DOHH2 (cell line): ENCODE measurements at regions not wholly inside any gene's neighbourhood (a gene's known extent, or its start where the extent isn't known, plus 50 kb on each side); places are given as distances from the start of the nearest gene placed in this dataset.
"Not testable (repeated sequence)": the region's sequence is repeated elsewhere in the genome, so short reads cannot be mapped to it uniquely, and the experiment has no call there.

Experiments
- H3F3A ChIP-seq: fragments of 200-600 bp; sonication (generic), shearing (Covaris generic); 2 replicates; pipeline ENCODE4 v1.6.0; 2016; ENCODE audit warnings: antibody characterized with exemption, mild to moderate bottlenecking; ENCODE audit not compliant: control insufficient read depth, insufficient read depth
- H3K27ac ChIP-seq: fragments of 200-600 bp; sonication (generic); 2 replicates; pipeline ENCODE4 v1.5.1; 2014; ENCODE audit warnings: low read depth, mild to moderate bottlenecking, low read length, moderate library complexity
- H3K27me3 ChIP-seq: fragments of 200-600 bp; sonication (generic); 2 replicates; pipeline ENCODE4 v1.6.1; 2014; ENCODE audit warnings: mild to moderate bottlenecking, low read length, mixed read lengths; ENCODE audit not compliant: control insufficient read depth
- H3K36me3 ChIP-seq: fragments of 200-600 bp; sonication (generic); 2 replicates; pipeline ENCODE4 v1.6.1; 2014; ENCODE audit warnings: mild to moderate bottlenecking, low read length, moderate library complexity, mixed read lengths; ENCODE audit not compliant: control insufficient read depth
- H3K4me1 ChIP-seq: fragments of 200-600 bp; sonication (generic); 2 replicates; pipeline ENCODE4 v1.6.1; 2014; ENCODE audit warnings: mild to moderate bottlenecking, low read length, mixed read lengths; ENCODE audit not compliant: control insufficient read depth
- H3K4me2 ChIP-seq: fragments of 200-600 bp; sonication (generic); 2 replicates; pipeline ENCODE4 v1.6.0; 2014; ENCODE audit warnings: mild to moderate bottlenecking, low read length, moderate library complexity
- H3K4me3 ChIP-seq: fragments of 200-600 bp; sonication (generic); 2 replicates; pipeline ENCODE4 v1.5.1; 2014; ENCODE audit warnings: mild to moderate bottlenecking, low read length, mixed read lengths
- H3K79me2 ChIP-seq: fragments of 200-600 bp; sonication (generic); 2 replicates; pipeline ENCODE4 v1.6.1; 2014; ENCODE audit warnings: mild to moderate bottlenecking, low read length, mixed read lengths; ENCODE audit not compliant: control insufficient read depth
- H3K9me2 ChIP-seq: fragments of 200-600 bp; sonication (generic); replicated peaks from 2 replicates; pipeline ENCODE4 v1.6.1; 2014; ENCODE audit warnings: mild to moderate bottlenecking, low read length, mixed read lengths; ENCODE audit not compliant: control insufficient read depth
- H3K9me3 ChIP-seq: fragments of 200-600 bp; sonication (generic); 2 replicates; pipeline ENCODE4 v1.6.1; 2014; ENCODE audit warnings: antibody characterized with exemption, low read length, mixed read lengths; ENCODE audit not compliant: control insufficient read depth, insufficient read depth
- H4K20me1 ChIP-seq: fragments of 200-600 bp; sonication (generic); 2 replicates; pipeline ENCODE4 v1.6.0; 2014; ENCODE audit warnings: low read depth, mild to moderate bottlenecking, antibody characterized with exemption, low read length, moderate library complexity; ENCODE audit not compliant: control insufficient read depth, insufficient read depth
- EZH2phosphoT487 ChIP-seq: fragments of 200-600 bp; sonication (generic); IDR thresholded peaks from 2 replicates; pipeline ENCODE4 v1.6.1; 2017; ENCODE audit warnings: borderline replicate concordance, mild to moderate bottlenecking, antibody characterized with exemption, low read length, moderate library complexity, mixed read lengths
- TF ChIP-seq, protein P1 (sequence below): fragments of 200-600 bp; sonication (generic); IDR thresholded peaks from one replicate; pipeline ENCODE4 v1.5.1; 2014; ENCODE audit warnings: antibody characterized with exemption, mild to moderate bottlenecking, low read depth, low read length; ENCODE audit not compliant: poor library complexity, severe bottlenecking

DNA sequence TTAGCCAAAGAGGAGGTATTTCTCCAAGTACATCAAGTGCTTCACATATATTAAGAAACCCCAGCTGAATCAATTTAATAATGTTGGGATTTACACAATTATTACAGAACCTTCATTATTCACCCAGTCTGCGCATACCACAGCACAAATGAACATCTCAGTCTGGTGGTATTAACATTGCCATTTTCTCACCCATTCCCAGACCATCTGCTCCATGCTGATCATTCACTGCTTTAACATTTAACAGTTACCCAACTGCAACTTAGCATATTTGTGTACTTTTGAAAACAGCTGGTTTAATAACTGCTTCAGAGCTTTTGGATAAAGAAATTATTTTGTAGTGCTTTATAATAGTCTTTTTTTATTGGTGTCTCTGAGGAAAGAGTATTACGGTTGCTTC lies 1072.1 kb downstream of the NXPH1 start:
- Histone ChIP-seq H3K9me2 (no peaks in the 10 kb centered on the region), H3K4me3 (no peak overlapping the region), H3K27me3 (no peaks in the 10 kb centered on the region), H4K20me1 (no peaks in the 10 kb centered on the region), H3K79me2 (no peaks in the 10 kb centered on the region), H3F3A (no peaks in the 10 kb centered on the region), H3K27ac (no peak overlapping the region), H3K36me3 (no peaks in the 10 kb centered on the region), H3K9me3 (no peaks in the 10 kb centered on the region), H3K4me2 (no peak overlapping the region), H3K4me1 (no peaks in the 10 kb centered on the region)
- TF ChIP-seq, protein P1, sequence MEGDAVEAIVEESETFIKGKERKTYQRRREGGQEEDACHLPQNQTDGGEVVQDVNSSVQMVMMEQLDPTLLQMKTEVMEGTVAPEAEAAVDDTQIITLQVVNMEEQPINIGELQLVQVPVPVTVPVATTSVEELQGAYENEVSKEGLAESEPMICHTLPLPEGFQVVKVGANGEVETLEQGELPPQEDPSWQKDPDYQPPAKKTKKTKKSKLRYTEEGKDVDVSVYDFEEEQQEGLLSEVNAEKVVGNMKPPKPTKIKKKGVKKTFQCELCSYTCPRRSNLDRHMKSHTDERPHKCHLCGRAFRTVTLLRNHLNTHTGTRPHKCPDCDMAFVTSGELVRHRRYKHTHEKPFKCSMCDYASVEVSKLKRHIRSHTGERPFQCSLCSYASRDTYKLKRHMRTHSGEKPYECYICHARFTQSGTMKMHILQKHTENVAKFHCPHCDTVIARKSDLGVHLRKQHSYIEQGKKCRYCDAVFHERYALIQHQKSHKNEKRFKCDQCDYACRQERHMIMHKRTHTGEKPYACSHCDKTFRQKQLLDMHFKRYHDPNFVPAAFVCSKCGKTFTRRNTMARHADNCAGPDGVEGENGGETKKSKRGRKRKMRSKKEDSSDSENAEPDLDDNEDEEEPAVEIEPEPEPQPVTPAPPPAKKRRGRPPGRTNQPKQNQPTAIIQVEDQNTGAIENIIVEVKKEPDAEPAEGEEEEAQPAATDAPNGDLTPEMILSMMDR = no peak
- no peak for TF ChIP-seq EZH2phosphoT487

DNA sequence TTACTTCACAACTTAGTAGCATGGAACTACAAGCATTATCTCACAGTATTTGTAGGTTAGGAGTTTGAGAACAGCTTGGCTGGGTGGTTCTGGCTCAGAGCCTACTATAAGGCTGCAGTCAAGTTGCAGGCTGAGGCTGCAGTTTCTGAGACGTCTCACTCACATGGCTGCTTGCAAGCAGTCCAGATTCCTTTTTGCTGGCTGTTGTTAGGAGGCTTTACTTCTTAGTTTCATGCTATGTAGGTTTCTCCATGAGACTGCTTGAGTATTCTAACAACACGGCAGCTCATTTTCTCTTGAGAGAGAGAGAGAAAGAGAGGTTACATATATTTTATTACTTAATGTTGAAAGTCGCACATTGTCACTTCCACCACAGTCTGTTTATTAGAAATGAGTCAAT lies 1073.9 kb downstream of the NXPH1 start:
- Histone ChIP-seq H3K4me2 (no peak overlapping the region), H3K27ac (no peak overlapping the region), H4K20me1 (no peaks in the 10 kb centered on the region), H3K27me3 (no peaks in the 10 kb centered on the region), H3K9me3 (no peaks in the 10 kb centered on the region), H3K9me2 (no peaks in the 10 kb centered on the region), H3K4me3 (no peak overlapping the region), H3K4me1 (no peaks in the 10 kb centered on the region), H3F3A (no peaks in the 10 kb centered on the region), H3K36me3 (no peaks in the 10 kb centered on the region), H3K79me2 (no peaks in the 10 kb centered on the region)
- TF ChIP-seq, protein P1 = no peak
- TF ChIP-seq EZH2phosphoT487 = no peak

DNA sequence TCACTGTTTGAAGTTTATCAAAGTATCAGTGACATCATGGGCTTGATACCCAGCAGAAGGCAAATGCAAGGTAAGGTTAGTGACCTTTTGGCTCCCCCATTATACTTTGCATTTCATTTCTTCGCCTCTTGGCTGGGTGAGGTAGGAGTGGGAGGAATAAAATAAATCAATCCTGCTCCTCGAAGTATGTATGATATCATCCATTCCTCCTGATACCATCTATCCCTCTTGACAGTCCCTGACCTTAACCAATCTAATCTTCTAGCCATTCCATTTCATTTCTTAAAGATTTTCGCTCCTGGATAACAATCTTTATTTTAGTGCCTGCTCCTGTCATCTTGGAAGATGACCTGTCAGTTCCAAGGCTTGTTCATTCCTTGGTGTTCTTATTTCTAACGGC lies 1083.3 kb downstream of the NXPH1 start:
- Histone ChIP-seq H3K27ac (no peak overlapping the region), H3K9me2 (no peaks in the 10 kb centered on the region; the same call in 1 of the 2 replicates), H3K79me2 (no peaks in the 10 kb centered on the region), H3K27me3 (no peaks in the 10 kb centered on the region), H3K4me3 (no peak overlapping the region), H3K9me3 (no peaks in the 10 kb centered on the region), H4K20me1 (no peaks in the 10 kb centered on the region), H3F3A (no peaks in the 10 kb centered on the region), H3K4me2 (no peak overlapping the region), H3K4me1 (no peaks in the 10 kb centered on the region), H3K36me3 (no peaks in the 10 kb centered on the region)
- TF ChIP-seq, protein P1 = no peak
- no peak for TF ChIP-seq EZH2phosphoT487

DNA sequence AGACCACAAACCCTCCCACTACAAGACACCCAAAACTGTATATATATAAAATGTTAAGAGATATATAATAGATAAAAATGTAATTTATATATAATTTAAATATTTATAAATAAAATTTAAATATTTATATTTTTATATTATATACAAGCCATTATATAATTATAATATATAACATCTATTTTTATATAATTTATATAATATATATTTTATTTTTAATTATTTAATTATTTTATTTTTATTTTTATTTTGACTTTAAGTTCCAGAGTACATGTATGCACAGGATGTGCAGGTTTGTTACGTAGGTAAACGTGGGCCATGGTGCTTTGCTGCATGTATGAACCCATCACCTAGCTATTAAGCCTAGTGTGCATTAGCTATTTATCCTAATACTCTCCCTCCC lies 1090.2 kb downstream of the NXPH1 start:
- Histone ChIP-seq H4K20me1 (no peaks in the 10 kb centered on the region), H3K4me3 (no peak overlapping the region), H3K27me3 (no peaks in the 10 kb centered on the region), H3F3A (no peaks in the 10 kb centered on the region), H3K79me2 (no peaks in the 10 kb centered on the region), H3K9me2 (no peaks in the 10 kb centered on the region), H3K27ac (no peak overlapping the region), H3K4me1 (no peaks in the 10 kb centered on the region), H3K36me3 (no peaks in the 10 kb centered on the region), H3K9me3 (no peaks in the 10 kb centered on the region), H3K4me2 (no peak overlapping the region)
- TF ChIP-seq, protein P1 = no peak
- TF ChIP-seq EZH2phosphoT487 = no peak

DNA sequence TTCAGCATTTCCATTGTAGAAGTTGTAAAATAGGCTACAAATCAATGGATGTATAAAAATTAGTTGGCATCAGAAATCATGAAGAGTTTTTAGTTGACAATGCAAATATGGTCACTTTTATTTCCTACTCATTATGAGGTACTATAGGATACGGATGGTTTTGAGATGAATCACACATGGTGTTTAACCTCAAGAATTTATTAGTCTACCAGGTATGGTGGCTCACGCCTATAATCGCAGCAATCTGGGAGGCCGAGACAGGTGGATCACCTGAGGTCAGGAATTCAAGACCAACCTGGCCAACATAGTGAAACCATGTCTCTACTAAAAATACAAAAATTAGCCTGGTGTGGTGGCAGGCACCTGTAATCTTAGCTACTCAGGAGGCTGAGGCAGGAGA lies 1119.0 kb downstream of the NXPH1 start:
- H3K9me3 ChIP-seq, H3K27ac ChIP-seq, H3F3A ChIP-seq: not testable (repeated sequence)

More for the DNA sequence above, 1119.0 kb downstream of the NXPH1 start:
- H3K4me1 ChIP-seq, H3K9me2 ChIP-seq, H3K4me3 ChIP-seq, H3K27me3 ChIP-seq, H3K36me3 ChIP-seq, H4K20me1 ChIP-seq, H3K79me2 ChIP-seq, H3K4me2 ChIP-seq: not testable (repeated sequence)
